Natural killer cell treated with Interleukin-12 subunit alpha and Interleukin-12 subunit beta and Interleukin-15 and Interleukin-18, amount 100 ng/mL, for 72 hours (primary cell): ENCODE measurements at regions not wholly inside any gene's neighbourhood (a gene's known extent, or its start where the extent isn't known, plus 50 kb on each side); places are given as distances from the start of the nearest gene placed in this dataset.
"Not testable (repeated sequence)": the region's sequence is repeated elsewhere in the genome, so short reads cannot be mapped to it uniquely, and the experiment has no call there.

Experiments used
- ATAC-seq, 2 donors: fragments of 150-1000 bp; cut with Tn5 transposase in 1 of 2; sonication (Bioruptor Pico), chemical (Tn5 transposase) in 1 of 2; 2 replicates each; pipeline ENCODE4 v1.10.0; 2021
- DNase-seq: peaks from one replicate; pipeline ENCODE4 v3.0.0; 2022; ENCODE audit warnings: low spot score
- H3K27ac Mint-ChIP-seq, 2 donors: 1 replicate in 1 of 2; 2 replicates in 1 of 2; pipeline ENCODE4 v1.8.0; 2022; ENCODE audit warnings: mixed read lengths in 2 of 2, mild to moderate bottlenecking in 1 of 2, moderate library complexity in 1 of 2
- H3K27me3 Mint-ChIP-seq, 2 donors: 1 replicate in 1 of 2; 2 replicates in 1 of 2; pipeline ENCODE4 v1.8.0; 2022; ENCODE audit warnings: mixed read lengths in 2 of 2
- H3K36me3 Mint-ChIP-seq: one replicate; pipeline ENCODE4 v1.8.0; 2022; ENCODE audit warnings: mixed read lengths
- H3K4me1 Mint-ChIP-seq, 2 donors: 1 replicate in 1 of 2; 2 replicates in 1 of 2; pipeline ENCODE4 v1.8.0; 2022; ENCODE audit warnings: low read depth in 2 of 2, mixed read lengths in 2 of 2, mild to moderate bottlenecking in 1 of 2
- H3K4me3 Mint-ChIP-seq: one replicate; pipeline ENCODE4 v1.8.0; 2022; ENCODE audit warnings: mixed read lengths
- H3K9me3 Mint-ChIP-seq: 2 replicates; pipeline ENCODE4 v1.8.0; 2022; ENCODE audit warnings: mixed read lengths

GRCh38 chr6:100230115-100230952 is 234.4 kb downstream of the SIM1 start:
- peaks cover 0 to 5% of the 10 kb centered on the region in 2 donors for H3K27me3 Mint-ChIP-seq
- no peaks in the 10 kb centered on the region for H3K9me3 Mint-ChIP-seq
- H3K27ac Mint-ChIP-seq = peak overlapping the region in 1 of 2 donors; percentile 92
- DNase-seq (no peak), ATAC-seq (peak in 1 of 2 donors; percentile 53)
- peaks cover 6% of the 10 kb centered on the region for H3K36me3 Mint-ChIP-seq
- H3K4me1 Mint-ChIP-seq = peaks cover 4 to 26% of the 10 kb centered on the region in 2 donors
- H3K4me3 Mint-ChIP-seq = peak overlapping the region; percentile 83

GRCh38 chr6:100229512-100229911 is 235.2 kb downstream of the SIM1 start:
- ATAC-seq (no peak), DNase-seq (no peak)
- peaks cover 4 to 26% of the 10 kb centered on the region in 2 donors for H3K4me1 Mint-ChIP-seq
- H3K36me3 Mint-ChIP-seq = peaks cover 6% of the 10 kb centered on the region
- peak overlapping the region; percentile 83 for H3K4me3 Mint-ChIP-seq
- H3K27me3 Mint-ChIP-seq = peaks cover 0 to 2% of the 10 kb centered on the region in 2 donors
- no peaks in the 10 kb centered on the region for H3K9me3 Mint-ChIP-seq
- H3K27ac Mint-ChIP-seq = peak overlapping the region in 1 of 2 donors; percentile 92

- peak overlapping the region; percentile 83 for H3K4me3 Mint-ChIP-seq
- H3K27me3 Mint-ChIP-seq = peaks cover 0 to 2% of the 10 kb centered on the region in 2 donors
- no peaks in the 10 kb centered on the region for H3K9me3 Mint-ChIP-seq
- peaks cover 6% of the 10 kb centered on the region for H3K36me3 Mint-ChIP-seq
- DNase-seq (peak; percentile 59), ATAC-seq (peak; percentile 92 to 94)
- H3K4me1 Mint-ChIP-seq = peaks cover 4 to 26% of the 10 kb centered on the region in 2 donors
- peak overlapping the region in 1 of 2 donors; percentile 79 for H3K27ac Mint-ChIP-seq
Observed at GRCh38 chr6:100228834-100229441, 234.9 kb upstream of the MCHR2 start.

- peak in 1 of 2 donors; percentile 18 for ATAC-seq
- H3K27me3 Mint-ChIP-seq = peaks cover 0 to 2% of the 10 kb centered on the region in 2 donors
- peaks cover 6% of the 10 kb centered on the region for H3K36me3 Mint-ChIP-seq
- H3K9me3 Mint-ChIP-seq = no peaks in the 10 kb centered on the region
- no peak for DNase-seq
- H3K4me1 Mint-ChIP-seq = peaks cover 4 to 26% of the 10 kb centered on the region in 2 donors
- H3K27ac Mint-ChIP-seq = peak overlapping the region in 1 of 2 donors; percentile 79
- peak overlapping the region; percentile 83 for H3K4me3 Mint-ChIP-seq
Observed at GRCh38 chr6:100228437-100228833, 234.4 kb upstream of the MCHR2 start.

GRCh38 chr6:100226811-100227210 is 232.8 kb upstream of the MCHR2 start:
- Mint-ChIP-seq H3K27ac (no peak overlapping the region), H3K9me3 (peaks cover 3% of the 10 kb centered on the region), H3K4me1 (peaks cover 4 to 26% of the 10 kb centered on the region in 2 donors), H3K4me3 (no peak overlapping the region), H3K27me3 (peaks cover 2 to 9% of the 10 kb centered on the region in 2 donors), H3K36me3 (peaks cover 11% of the 10 kb centered on the region)
- ATAC-seq = no peak
- no peak for DNase-seq

- H3K27ac Mint-ChIP-seq, H3K9me3 Mint-ChIP-seq, H3K36me3 Mint-ChIP-seq, DNase-seq, ATAC-seq, H3K4me1 Mint-ChIP-seq, H3K4me3 Mint-ChIP-seq: not testable (repeated sequence)
- H3K27me3 Mint-ChIP-seq = peaks cover 0 to 21% of the 10 kb centered on the region in 2 donors
Observed at GRCh38 chr6:100223952-100224351, 229.9 kb upstream of the MCHR2 start.

- Mint-ChIP-seq H3K27ac (no peak overlapping the region), H3K27me3 (peaks cover 0 to 21% of the 10 kb centered on the region in 2 donors), H3K4me1 (no peaks in the 10 kb centered on the region), H3K9me3 (peaks cover 8% of the 10 kb centered on the region), H3K36me3 (peaks cover 4% of the 10 kb centered on the region), H3K4me3 (no peak overlapping the region)
- no peak for ATAC-seq
- no peak for DNase-seq
Observed at GRCh38 chr6:100220543-100220942, 226.5 kb upstream of the MCHR2 start.

GRCh38 chr6:100217225-100218012 is 223.4 kb upstream of the MCHR2 start:
- H3K36me3 Mint-ChIP-seq = peaks cover 4% of the 10 kb centered on the region
- H3K4me1 Mint-ChIP-seq = no peaks in the 10 kb centered on the region

GRCh38 chr6:100216760-100217159 is 222.7 kb upstream of the MCHR2 start:
- H3K4me3 Mint-ChIP-seq = no peak overlapping the region
- peaks cover 10% of the 10 kb centered on the region for H3K9me3 Mint-ChIP-seq
- no peaks in the 10 kb centered on the region for H3K4me1 Mint-ChIP-seq
- ATAC-seq (no peak), DNase-seq (no peak)
- H3K27me3 Mint-ChIP-seq = peaks cover 2 to 12% of the 10 kb centered on the region in 2 donors
- no peaks in the 10 kb centered on the region for H3K36me3 Mint-ChIP-seq
- no peak overlapping the region for H3K27ac Mint-ChIP-seq

More at GRCh38 chr6:100217225-100218012, 223.4 kb upstream of the MCHR2 start:
- DNase-seq = no peak
- Mint-ChIP-seq H3K27ac (no peak overlapping the region), H3K4me3 (no peak overlapping the region), H3K9me3 (peaks cover 10% of the 10 kb centered on the region), H3K27me3 (peaks cover 2 to 16% of the 10 kb centered on the region in 2 donors)
- ATAC-seq = no peak

- H3K4me1 Mint-ChIP-seq = no peaks in the 10 kb centered on the region
- ATAC-seq (no peak), DNase-seq (no peak)
- peaks cover 8% of the 10 kb centered on the region for H3K9me3 Mint-ChIP-seq
- no peak overlapping the region for H3K4me3 Mint-ChIP-seq
- H3K27ac Mint-ChIP-seq = no peak overlapping the region
- H3K36me3 Mint-ChIP-seq = no peaks in the 10 kb centered on the region
- H3K27me3 Mint-ChIP-seq = peaks cover 2 to 7% of the 10 kb centered on the region in 2 donors
Observed at GRCh38 chr6:100212131-100212530, 218.1 kb upstream of the MCHR2 start.

GRCh38 chr6:100210137-100211117 is 216.4 kb upstream of the MCHR2 start:
- peaks cover 8% of the 10 kb centered on the region for H3K9me3 Mint-ChIP-seq
- H3K4me1 Mint-ChIP-seq = no peaks in the 10 kb centered on the region
- no peak for DNase-seq
- no peaks in the 10 kb centered on the region for H3K36me3 Mint-ChIP-seq
- no peak overlapping the region for H3K27ac Mint-ChIP-seq
- peaks cover 2 to 14% of the 10 kb centered on the region in 2 donors for H3K27me3 Mint-ChIP-seq
- no peak overlapping the region for H3K4me3 Mint-ChIP-seq
- no peak for ATAC-seq

- no peaks in the 10 kb centered on the region for H3K36me3 Mint-ChIP-seq
- H3K4me3 Mint-ChIP-seq = no peak overlapping the region
- H3K4me1 Mint-ChIP-seq = no peaks in the 10 kb centered on the region
- peaks cover 2 to 17% of the 10 kb centered on the region in 2 donors for H3K27me3 Mint-ChIP-seq
- no peak overlapping the region for H3K27ac Mint-ChIP-seq
- ATAC-seq (no peak), DNase-seq (no peak)
- peaks cover 8% of the 10 kb centered on the region for H3K9me3 Mint-ChIP-seq
Observed at GRCh38 chr6:100209323-100210136, 215.5 kb upstream of the MCHR2 start.
